ENCODE measurements at regions not wholly inside any gene's neighbourhood (a gene's known extent, or its start where the extent isn't known, plus 50 kb on each side); places are given as distances from the start of the nearest gene placed in this dataset.

GRCh38 chr2:13628122-13628521 lies 911.4 kb downstream of the TRIB2 start:
- TF ChIP-seq, protein P1, sequence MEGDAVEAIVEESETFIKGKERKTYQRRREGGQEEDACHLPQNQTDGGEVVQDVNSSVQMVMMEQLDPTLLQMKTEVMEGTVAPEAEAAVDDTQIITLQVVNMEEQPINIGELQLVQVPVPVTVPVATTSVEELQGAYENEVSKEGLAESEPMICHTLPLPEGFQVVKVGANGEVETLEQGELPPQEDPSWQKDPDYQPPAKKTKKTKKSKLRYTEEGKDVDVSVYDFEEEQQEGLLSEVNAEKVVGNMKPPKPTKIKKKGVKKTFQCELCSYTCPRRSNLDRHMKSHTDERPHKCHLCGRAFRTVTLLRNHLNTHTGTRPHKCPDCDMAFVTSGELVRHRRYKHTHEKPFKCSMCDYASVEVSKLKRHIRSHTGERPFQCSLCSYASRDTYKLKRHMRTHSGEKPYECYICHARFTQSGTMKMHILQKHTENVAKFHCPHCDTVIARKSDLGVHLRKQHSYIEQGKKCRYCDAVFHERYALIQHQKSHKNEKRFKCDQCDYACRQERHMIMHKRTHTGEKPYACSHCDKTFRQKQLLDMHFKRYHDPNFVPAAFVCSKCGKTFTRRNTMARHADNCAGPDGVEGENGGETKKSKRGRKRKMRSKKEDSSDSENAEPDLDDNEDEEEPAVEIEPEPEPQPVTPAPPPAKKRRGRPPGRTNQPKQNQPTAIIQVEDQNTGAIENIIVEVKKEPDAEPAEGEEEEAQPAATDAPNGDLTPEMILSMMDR (IDR thresholded peaks at IDR 0.05; ENCODE audit: extremely low read depth, low read depth, low read length), result no peak
- Histone ChIP-seq H3K79me2 (ENCODE audit: insufficient read depth, low read length) (no peaks in the 10 kb centered on the region), H3K27me3 (ENCODE audit: insufficient read depth, low read length) (no peaks in the 10 kb centered on the region), H3K36me3 (ENCODE audit: insufficient read depth, low read length) (no peaks in the 10 kb centered on the region), H2AFZ (ENCODE audit: low read length) (no peak overlapping the region), H3K4me3 (ENCODE audit: insufficient read depth, low read length) (no peak overlapping the region), H4K20me1 (ENCODE audit: insufficient read depth, low read length) (no peaks in the 10 kb centered on the region), H3K9me3 (ENCODE audit: low read depth, low read length) (no peaks in the 10 kb centered on the region), H3K27ac (ENCODE audit: low read depth, low read length) (no peak overlapping the region), H3K4me2 (ENCODE audit: insufficient read depth, low read length) (no peak overlapping the region), H3K4me1 (ENCODE audit: insufficient read depth, low read length) (no peaks in the 10 kb centered on the region)
- DNase-seq (ENCODE audit: insufficient read length, low spot score, missing footprints), result no peak

DNA sequence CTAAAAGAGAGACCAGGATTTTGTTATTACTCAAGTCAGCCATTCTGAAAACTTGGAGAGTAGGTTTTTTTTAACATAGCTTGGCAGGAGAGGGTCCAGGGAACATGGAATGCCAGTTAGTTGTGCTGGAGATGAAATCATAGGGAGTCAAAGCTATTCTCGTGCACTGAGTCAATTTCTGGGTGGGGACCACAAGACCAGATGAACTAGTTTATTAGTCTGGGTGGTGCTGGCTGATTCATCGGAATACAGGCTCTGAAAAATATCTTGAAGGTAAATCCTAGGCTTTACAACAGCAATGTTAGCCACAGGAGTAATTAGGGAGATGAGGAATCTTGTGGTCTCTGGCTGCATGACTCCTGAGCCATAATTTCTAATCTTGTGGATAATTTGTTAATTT lies 921.4 kb downstream of the TRIB2 start:
- no peaks in the 10 kb centered on the region for H3K4me1 ChIP-seq (ENCODE audit: insufficient read depth, low read length)
- no peak overlapping the region for H3K4me2 ChIP-seq (ENCODE audit: insufficient read depth, low read length)
- H3K27me3 ChIP-seq (ENCODE audit: insufficient read depth, low read length), result no peaks in the 10 kb centered on the region
- H2AFZ ChIP-seq (ENCODE audit: low read length), result no peak overlapping the region
- TF ChIP-seq, protein P1 (IDR thresholded peaks at IDR 0.05; ENCODE audit: extremely low read depth, low read depth, low read length), result no peak
- no peaks in the 10 kb centered on the region for H3K9me3 ChIP-seq (ENCODE audit: low read depth, low read length)
- H3K27ac ChIP-seq (ENCODE audit: low read depth, low read length), result no peak overlapping the region
- H3K36me3 ChIP-seq (ENCODE audit: insufficient read depth, low read length), result no peaks in the 10 kb centered on the region
- no peak overlapping the region for H3K4me3 ChIP-seq (ENCODE audit: insufficient read depth, low read length)
- no peaks in the 10 kb centered on the region for H3K79me2 ChIP-seq (ENCODE audit: insufficient read depth, low read length)
- no peaks in the 10 kb centered on the region for H4K20me1 ChIP-seq (ENCODE audit: insufficient read depth, low read length)
- peak; percentile 39 for DNase-seq (ENCODE audit: insufficient read length, low spot score, missing footprints)

DNA sequence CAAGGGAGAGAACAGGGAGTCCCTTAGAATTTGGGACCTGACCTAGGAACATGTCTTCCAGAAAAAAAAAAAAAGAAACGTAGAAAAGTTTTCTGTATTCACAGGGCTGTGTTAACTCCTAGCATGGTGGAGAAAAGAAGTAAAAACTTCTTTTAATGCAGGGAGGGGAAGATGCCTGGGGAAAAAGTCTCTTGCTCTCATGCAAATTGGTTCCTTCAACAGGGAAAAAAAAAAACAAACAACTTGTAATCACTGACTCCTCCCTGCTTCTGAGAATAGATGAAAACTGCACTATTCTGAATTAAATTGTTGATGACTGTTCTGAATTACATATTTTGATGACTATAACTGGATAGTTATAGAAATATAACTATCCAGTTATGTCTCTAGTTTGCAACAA lies 933.2 kb downstream of the TRIB2 start:
- Histone ChIP-seq H3K27ac (ENCODE audit: low read depth, low read length) (no peak overlapping the region), H3K9me3 (ENCODE audit: low read depth, low read length) (no peaks in the 10 kb centered on the region), H3K4me3 (ENCODE audit: insufficient read depth, low read length) (no peak overlapping the region), H3K4me1 (ENCODE audit: insufficient read depth, low read length) (peaks cover 9% of the 10 kb centered on the region), H4K20me1 (ENCODE audit: insufficient read depth, low read length) (no peaks in the 10 kb centered on the region), H3K36me3 (ENCODE audit: insufficient read depth, low read length) (no peaks in the 10 kb centered on the region), H3K27me3 (ENCODE audit: insufficient read depth, low read length) (no peaks in the 10 kb centered on the region), H3K79me2 (ENCODE audit: insufficient read depth, low read length) (no peaks in the 10 kb centered on the region), H3K4me2 (ENCODE audit: insufficient read depth, low read length) (no peak overlapping the region), H2AFZ (ENCODE audit: low read length) (no peak overlapping the region)
- TF ChIP-seq, protein P1 (IDR thresholded peaks at IDR 0.05; ENCODE audit: extremely low read depth, low read depth, low read length), result no peak
- no peak for DNase-seq (ENCODE audit: insufficient read length, low spot score, missing footprints)

GRCh38 chr2:13650586-13651180 lies 933.9 kb downstream of the TRIB2 start:
- Histone ChIP-seq H4K20me1 (ENCODE audit: insufficient read depth, low read length) (no peaks in the 10 kb centered on the region), H3K4me3 (ENCODE audit: insufficient read depth, low read length) (no peak overlapping the region), H3K4me2 (ENCODE audit: insufficient read depth, low read length) (no peak overlapping the region), H3K27ac (ENCODE audit: low read depth, low read length) (no peak overlapping the region), H3K36me3 (ENCODE audit: insufficient read depth, low read length) (no peaks in the 10 kb centered on the region), H3K79me2 (ENCODE audit: insufficient read depth, low read length) (no peaks in the 10 kb centered on the region), H2AFZ (ENCODE audit: low read length) (no peak overlapping the region), H3K4me1 (ENCODE audit: insufficient read depth, low read length) (peaks cover 9% of the 10 kb centered on the region), H3K27me3 (ENCODE audit: insufficient read depth, low read length) (no peaks in the 10 kb centered on the region), H3K9me3 (ENCODE audit: low read depth, low read length) (no peaks in the 10 kb centered on the region)
- TF ChIP-seq, protein P1 (IDR thresholded peaks at IDR 0.05; ENCODE audit: extremely low read depth, low read depth, low read length), result no peak
- no peak for DNase-seq (ENCODE audit: insufficient read length, low spot score, missing footprints)
